ENCODE measurements at regions not wholly inside any gene's neighbourhood (a gene's known extent, or its start where the extent isn't known, plus 50 kb on each side); places are given as distances from the start of the nearest gene placed in this dataset.

DNA sequence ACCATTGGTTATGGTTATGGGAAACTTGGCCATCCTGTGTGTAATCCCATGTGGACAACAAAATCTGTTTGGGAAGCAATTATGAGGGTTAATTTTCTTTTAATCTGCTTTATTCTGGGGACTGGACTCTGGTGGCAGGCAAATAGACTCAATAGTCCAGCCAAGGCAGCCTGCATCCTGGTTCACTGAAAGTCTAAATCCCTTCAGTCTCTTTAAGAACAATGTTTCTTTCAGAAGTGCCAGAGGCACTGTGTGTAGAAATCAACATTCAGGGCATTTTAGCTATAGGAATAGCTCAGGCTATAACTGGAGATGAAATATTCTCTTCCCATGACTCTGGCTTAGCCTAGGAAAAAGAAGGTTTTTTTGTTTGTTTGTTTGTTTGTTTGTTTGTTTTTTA, 118.0 kb downstream of the SPATA31D1 start:
- Histone ChIP-seq H4K20me1 (ENCODE audit: control insufficient read depth, insufficient read depth, low read depth, low read length) (no peaks in the 10 kb centered on the region), H3K27ac (ENCODE audit: low read depth, low read length) (no peak overlapping the region), H3K4me1 (ENCODE audit: control insufficient read depth, low read length) (no peaks in the 10 kb centered on the region), H3K27me3 (ENCODE audit: control insufficient read depth, low read length) (no peaks in the 10 kb centered on the region), H3K79me2 (ENCODE audit: control insufficient read depth, low read length) (no peaks in the 10 kb centered on the region), H3K9me3 (ENCODE audit: control insufficient read depth, insufficient read depth, low read length) (no peaks in the 10 kb centered on the region), H3K36me3 (ENCODE audit: control insufficient read depth, low read length) (no peaks in the 10 kb centered on the region), H3K9me2 (replicated peaks; ENCODE audit: control insufficient read depth, low read length) (no peaks in the 10 kb centered on the region), H3K4me2 (ENCODE audit: low read length) (no peak overlapping the region), H3K4me3 (ENCODE audit: low read length) (no peak overlapping the region), H3F3A (ENCODE audit: control insufficient read depth, insufficient read depth) (no peaks in the 10 kb centered on the region)
- no peak for TF ChIP-seq EZH2phosphoT487 (IDR thresholded peaks at IDR 0.05; ENCODE audit: borderline replicate concordance, low read length)
- TF ChIP-seq, protein P1, sequence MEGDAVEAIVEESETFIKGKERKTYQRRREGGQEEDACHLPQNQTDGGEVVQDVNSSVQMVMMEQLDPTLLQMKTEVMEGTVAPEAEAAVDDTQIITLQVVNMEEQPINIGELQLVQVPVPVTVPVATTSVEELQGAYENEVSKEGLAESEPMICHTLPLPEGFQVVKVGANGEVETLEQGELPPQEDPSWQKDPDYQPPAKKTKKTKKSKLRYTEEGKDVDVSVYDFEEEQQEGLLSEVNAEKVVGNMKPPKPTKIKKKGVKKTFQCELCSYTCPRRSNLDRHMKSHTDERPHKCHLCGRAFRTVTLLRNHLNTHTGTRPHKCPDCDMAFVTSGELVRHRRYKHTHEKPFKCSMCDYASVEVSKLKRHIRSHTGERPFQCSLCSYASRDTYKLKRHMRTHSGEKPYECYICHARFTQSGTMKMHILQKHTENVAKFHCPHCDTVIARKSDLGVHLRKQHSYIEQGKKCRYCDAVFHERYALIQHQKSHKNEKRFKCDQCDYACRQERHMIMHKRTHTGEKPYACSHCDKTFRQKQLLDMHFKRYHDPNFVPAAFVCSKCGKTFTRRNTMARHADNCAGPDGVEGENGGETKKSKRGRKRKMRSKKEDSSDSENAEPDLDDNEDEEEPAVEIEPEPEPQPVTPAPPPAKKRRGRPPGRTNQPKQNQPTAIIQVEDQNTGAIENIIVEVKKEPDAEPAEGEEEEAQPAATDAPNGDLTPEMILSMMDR (IDR thresholded peaks at IDR 0.05; ENCODE audit: low read depth, low read length, poor library complexity, severe bottlenecking), result no peak

DNA sequence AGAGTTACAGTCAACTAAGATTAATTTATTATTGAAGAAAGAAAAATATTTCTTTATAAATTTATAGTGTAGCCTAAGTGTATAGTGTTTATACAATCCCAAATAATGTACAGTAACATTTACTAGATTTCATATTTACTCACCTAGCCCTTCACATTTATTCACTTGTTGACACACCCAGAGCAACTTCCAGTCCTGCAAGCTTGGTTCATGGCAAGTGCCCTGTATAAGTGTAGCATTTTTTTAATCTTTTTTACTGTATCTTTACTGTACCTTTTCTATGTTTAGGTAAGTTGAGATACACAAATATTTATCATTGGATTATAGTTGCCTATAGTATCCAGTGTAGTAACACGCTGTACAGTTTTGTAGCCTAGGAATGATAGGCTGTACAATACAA, 119.9 kb downstream of the SPATA31D1 start:
- Histone ChIP-seq H3K4me1 (ENCODE audit: control insufficient read depth, low read length) (no peaks in the 10 kb centered on the region), H3K9me3 (ENCODE audit: control insufficient read depth, insufficient read depth, low read length) (no peaks in the 10 kb centered on the region), H4K20me1 (ENCODE audit: control insufficient read depth, insufficient read depth, low read depth, low read length) (no peaks in the 10 kb centered on the region), H3K36me3 (ENCODE audit: control insufficient read depth, low read length) (no peaks in the 10 kb centered on the region), H3F3A (ENCODE audit: control insufficient read depth, insufficient read depth) (no peaks in the 10 kb centered on the region), H3K4me3 (ENCODE audit: low read length) (no peak overlapping the region), H3K27ac (ENCODE audit: low read depth, low read length) (no peak overlapping the region), H3K4me2 (ENCODE audit: low read length) (no peak overlapping the region), H3K27me3 (ENCODE audit: control insufficient read depth, low read length) (no peaks in the 10 kb centered on the region), H3K79me2 (ENCODE audit: control insufficient read depth, low read length) (no peaks in the 10 kb centered on the region), H3K9me2 (replicated peaks; ENCODE audit: control insufficient read depth, low read length) (no peaks in the 10 kb centered on the region)
- TF ChIP-seq, protein P1 (IDR thresholded peaks at IDR 0.05; ENCODE audit: low read depth, low read length, poor library complexity, severe bottlenecking), result no peak
- TF ChIP-seq EZH2phosphoT487 (IDR thresholded peaks at IDR 0.05; ENCODE audit: borderline replicate concordance, low read length), result no peak

DNA sequence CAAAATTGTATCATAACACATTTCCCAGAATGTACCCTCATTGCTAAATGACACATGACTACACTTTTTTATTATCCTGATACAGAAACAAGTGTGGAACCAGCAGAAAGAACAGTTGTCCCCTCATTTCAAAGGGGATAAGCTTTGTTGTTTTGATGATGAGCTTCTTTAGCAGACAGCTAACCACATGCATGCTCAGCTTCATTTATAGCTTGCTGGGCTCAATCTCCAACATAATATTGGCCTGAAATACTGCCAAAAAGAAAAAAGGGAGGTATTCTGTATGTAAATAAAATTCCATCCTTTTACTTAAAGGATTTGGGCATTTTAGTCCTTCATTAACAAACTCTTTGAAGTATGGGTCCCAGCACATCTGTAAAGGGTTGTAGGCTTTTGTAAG, 120.4 kb downstream of the SPATA31D1 start:
- Histone ChIP-seq H3K9me2 (replicated peaks; ENCODE audit: control insufficient read depth, low read length) (no peaks in the 10 kb centered on the region), H3K79me2 (ENCODE audit: control insufficient read depth, low read length) (no peaks in the 10 kb centered on the region), H3K27me3 (ENCODE audit: control insufficient read depth, low read length) (no peaks in the 10 kb centered on the region), H3K4me1 (ENCODE audit: control insufficient read depth, low read length) (no peaks in the 10 kb centered on the region), H3K36me3 (ENCODE audit: control insufficient read depth, low read length) (no peaks in the 10 kb centered on the region), H3K4me2 (ENCODE audit: low read length) (no peak overlapping the region), H3K27ac (ENCODE audit: low read depth, low read length) (no peak overlapping the region), H4K20me1 (ENCODE audit: control insufficient read depth, insufficient read depth, low read depth, low read length) (no peaks in the 10 kb centered on the region), H3K9me3 (ENCODE audit: control insufficient read depth, insufficient read depth, low read length) (no peaks in the 10 kb centered on the region), H3F3A (ENCODE audit: control insufficient read depth, insufficient read depth) (no peaks in the 10 kb centered on the region), H3K4me3 (ENCODE audit: low read length) (no peak overlapping the region)
- TF ChIP-seq, protein P1 (IDR thresholded peaks at IDR 0.05; ENCODE audit: low read depth, low read length, poor library complexity, severe bottlenecking), result no peak
- TF ChIP-seq EZH2phosphoT487 (IDR thresholded peaks at IDR 0.05; ENCODE audit: borderline replicate concordance, low read length), result no peak

DNA sequence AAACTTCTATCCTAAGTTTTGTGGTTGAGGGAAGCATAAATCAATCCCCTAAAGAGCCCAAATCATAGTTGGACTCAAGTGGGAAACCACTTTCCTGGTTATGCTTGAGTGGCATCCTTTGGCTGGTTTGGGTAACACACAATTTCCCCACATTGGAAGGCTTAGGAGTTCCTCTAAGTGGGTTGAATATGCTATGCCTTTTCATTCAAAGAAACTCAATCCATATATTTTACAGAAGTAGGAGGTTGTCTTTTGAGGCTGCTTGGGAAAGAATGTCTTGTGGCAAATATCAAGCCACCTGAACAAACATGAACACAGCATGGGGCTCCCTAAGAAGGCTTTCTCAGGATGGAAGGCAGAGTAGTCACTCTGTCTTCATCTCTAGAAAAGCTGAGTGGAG, 121.1 kb downstream of the SPATA31D1 start:
- Histone ChIP-seq H3K9me2 (replicated peaks; ENCODE audit: control insufficient read depth, low read length) (no peaks in the 10 kb centered on the region), H3K36me3 (ENCODE audit: control insufficient read depth, low read length) (no peaks in the 10 kb centered on the region), H3K79me2 (ENCODE audit: control insufficient read depth, low read length) (no peaks in the 10 kb centered on the region), H3F3A (ENCODE audit: control insufficient read depth, insufficient read depth) (no peaks in the 10 kb centered on the region), H4K20me1 (ENCODE audit: control insufficient read depth, insufficient read depth, low read depth, low read length) (no peaks in the 10 kb centered on the region), H3K4me3 (ENCODE audit: low read length) (no peak overlapping the region), H3K27ac (ENCODE audit: low read depth, low read length) (no peak overlapping the region), H3K4me1 (ENCODE audit: control insufficient read depth, low read length) (no peaks in the 10 kb centered on the region), H3K4me2 (ENCODE audit: low read length) (no peak overlapping the region), H3K27me3 (ENCODE audit: control insufficient read depth, low read length) (no peaks in the 10 kb centered on the region), H3K9me3 (ENCODE audit: control insufficient read depth, insufficient read depth, low read length) (no peaks in the 10 kb centered on the region)
- TF ChIP-seq, protein P1 (IDR thresholded peaks at IDR 0.05; ENCODE audit: low read depth, low read length, poor library complexity, severe bottlenecking), result no peak
- TF ChIP-seq EZH2phosphoT487 (IDR thresholded peaks at IDR 0.05; ENCODE audit: borderline replicate concordance, low read length), result no peak

All from DOHH2 (cell line).